ENCODE measurements at regions not wholly inside any gene's neighbourhood (a gene's known extent, or its start where the extent isn't known, plus 50 kb on each side); places are given as distances from the start of the nearest gene placed in this dataset.

DNA sequence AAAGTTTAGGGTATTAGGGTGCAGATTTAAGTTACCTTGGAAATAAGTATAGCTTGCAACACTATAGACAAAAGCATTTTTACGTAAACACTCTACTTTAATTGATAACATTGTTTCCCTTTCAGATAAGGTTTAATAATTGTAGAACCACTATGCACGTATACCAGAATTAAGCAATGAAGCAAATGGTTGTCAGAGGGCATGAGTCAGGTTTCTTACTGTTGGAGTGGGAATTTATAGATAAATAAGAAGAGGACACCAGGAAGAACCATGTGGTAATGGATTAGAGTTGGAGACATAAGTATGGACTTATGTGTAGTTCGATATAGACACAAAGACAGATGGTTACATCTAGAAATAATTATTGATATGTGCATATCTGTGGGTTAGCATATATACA, 355.6 kb downstream of the ETV1 start:
- H3K4me3 ChIP-seq (ENCODE audit: low read depth, low read length), result no peak overlapping the region
- TF ChIP-seq, protein P1, sequence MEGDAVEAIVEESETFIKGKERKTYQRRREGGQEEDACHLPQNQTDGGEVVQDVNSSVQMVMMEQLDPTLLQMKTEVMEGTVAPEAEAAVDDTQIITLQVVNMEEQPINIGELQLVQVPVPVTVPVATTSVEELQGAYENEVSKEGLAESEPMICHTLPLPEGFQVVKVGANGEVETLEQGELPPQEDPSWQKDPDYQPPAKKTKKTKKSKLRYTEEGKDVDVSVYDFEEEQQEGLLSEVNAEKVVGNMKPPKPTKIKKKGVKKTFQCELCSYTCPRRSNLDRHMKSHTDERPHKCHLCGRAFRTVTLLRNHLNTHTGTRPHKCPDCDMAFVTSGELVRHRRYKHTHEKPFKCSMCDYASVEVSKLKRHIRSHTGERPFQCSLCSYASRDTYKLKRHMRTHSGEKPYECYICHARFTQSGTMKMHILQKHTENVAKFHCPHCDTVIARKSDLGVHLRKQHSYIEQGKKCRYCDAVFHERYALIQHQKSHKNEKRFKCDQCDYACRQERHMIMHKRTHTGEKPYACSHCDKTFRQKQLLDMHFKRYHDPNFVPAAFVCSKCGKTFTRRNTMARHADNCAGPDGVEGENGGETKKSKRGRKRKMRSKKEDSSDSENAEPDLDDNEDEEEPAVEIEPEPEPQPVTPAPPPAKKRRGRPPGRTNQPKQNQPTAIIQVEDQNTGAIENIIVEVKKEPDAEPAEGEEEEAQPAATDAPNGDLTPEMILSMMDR (IDR thresholded peaks at IDR 0.05; ENCODE audit: insufficient read depth, low read length, poor library complexity, severe bottlenecking), result no peak
- DNase-seq (ENCODE audit: low read depth), result no peak
- H3K36me3 ChIP-seq (ENCODE audit: control insufficient read depth, insufficient read depth, low read length), result no peaks in the 10 kb centered on the region
- H3K27me3 ChIP-seq (ENCODE audit: control insufficient read depth, insufficient read depth, low read length), result no peaks in the 10 kb centered on the region

DNA sequence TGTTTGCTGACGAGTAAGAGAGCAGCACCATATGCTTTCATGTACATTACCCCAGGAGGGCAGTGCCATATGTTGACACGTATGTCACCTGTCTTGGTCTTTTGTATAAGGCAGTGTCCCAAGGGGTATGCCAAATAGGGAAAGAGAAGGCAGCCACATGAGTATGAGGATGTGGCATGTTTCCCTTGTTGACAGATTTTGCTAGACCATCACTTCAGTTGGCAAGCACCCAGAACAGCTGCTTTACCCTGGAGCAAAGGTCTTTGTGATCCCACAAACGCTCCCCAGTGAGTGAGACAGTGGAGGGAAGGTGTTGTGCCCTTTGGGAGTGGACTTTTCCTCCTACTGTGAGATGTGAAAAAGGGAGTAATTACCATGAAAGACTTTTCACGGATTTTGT, 350.1 kb downstream of the ETV1 start:
- DNase-seq (ENCODE audit: low read depth), result no peak
- H3K27me3 ChIP-seq (ENCODE audit: control insufficient read depth, insufficient read depth, low read length), result no peaks in the 10 kb centered on the region
- H3K4me3 ChIP-seq (ENCODE audit: low read depth, low read length), result no peak overlapping the region
- no peaks in the 10 kb centered on the region for H3K36me3 ChIP-seq (ENCODE audit: control insufficient read depth, insufficient read depth, low read length)
- TF ChIP-seq, protein P1 (IDR thresholded peaks at IDR 0.05; ENCODE audit: insufficient read depth, low read length, poor library complexity, severe bottlenecking), result no peak

DNA sequence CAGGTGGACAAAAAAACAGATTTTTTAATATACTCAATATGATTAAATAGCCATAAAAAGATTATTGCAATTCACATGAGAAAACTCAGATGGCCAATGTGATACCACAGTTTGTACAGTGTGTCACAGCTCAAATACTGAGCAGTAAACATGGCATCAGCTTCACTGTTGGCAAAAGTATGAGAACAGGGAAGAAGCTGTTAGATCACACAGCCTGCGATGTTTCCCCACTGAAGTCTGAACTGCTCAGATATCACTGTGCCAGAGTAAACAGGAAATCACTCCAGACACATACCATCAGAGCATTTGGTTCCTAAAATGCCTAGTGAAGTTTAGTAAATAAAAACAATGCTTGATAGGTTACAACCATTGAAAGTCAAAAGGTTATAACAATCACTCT, 347.8 kb downstream of the ETV1 start:
- no peak for DNase-seq (ENCODE audit: low read depth)
- no peaks in the 10 kb centered on the region for H3K27me3 ChIP-seq (ENCODE audit: control insufficient read depth, insufficient read depth, low read length)

DNA sequence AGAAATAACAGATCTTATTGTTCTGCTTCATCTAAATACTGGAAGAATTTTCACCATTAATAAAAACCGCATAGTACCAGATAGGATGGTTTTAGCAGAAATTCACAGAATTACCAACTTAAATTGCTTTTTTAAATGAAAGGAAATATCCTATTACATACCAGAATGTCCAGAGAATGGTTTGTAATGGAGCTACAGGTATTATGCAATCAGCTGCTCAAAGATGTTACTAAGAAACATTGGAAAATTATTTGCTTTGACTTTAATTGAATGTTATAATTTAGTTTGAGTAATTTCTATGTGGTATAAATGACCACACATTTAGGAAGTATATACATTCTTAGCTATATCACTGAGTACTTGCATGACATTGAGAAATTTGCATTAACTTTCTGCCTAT, 338.3 kb downstream of the ETV1 start:
- Histone ChIP-seq H3K27me3 (ENCODE audit: control insufficient read depth, insufficient read depth, low read length) (no peaks in the 10 kb centered on the region), H3K36me3 (ENCODE audit: control insufficient read depth, insufficient read depth, low read length) (no peaks in the 10 kb centered on the region), H3K4me3 (ENCODE audit: low read depth, low read length) (no peak overlapping the region)
- no peak for DNase-seq (ENCODE audit: low read depth)
- TF ChIP-seq, protein P1 (IDR thresholded peaks at IDR 0.05; ENCODE audit: insufficient read depth, low read length, poor library complexity, severe bottlenecking), result no peak

More for the DNA sequence above, 347.8 kb downstream of the ETV1 start:
- no peak overlapping the region for H3K4me3 ChIP-seq (ENCODE audit: low read depth, low read length)
- H3K36me3 ChIP-seq (ENCODE audit: control insufficient read depth, insufficient read depth, low read length), result no peaks in the 10 kb centered on the region
- TF ChIP-seq, protein P1 (IDR thresholded peaks at IDR 0.05; ENCODE audit: insufficient read depth, low read length, poor library complexity, severe bottlenecking), result no peak

DNA sequence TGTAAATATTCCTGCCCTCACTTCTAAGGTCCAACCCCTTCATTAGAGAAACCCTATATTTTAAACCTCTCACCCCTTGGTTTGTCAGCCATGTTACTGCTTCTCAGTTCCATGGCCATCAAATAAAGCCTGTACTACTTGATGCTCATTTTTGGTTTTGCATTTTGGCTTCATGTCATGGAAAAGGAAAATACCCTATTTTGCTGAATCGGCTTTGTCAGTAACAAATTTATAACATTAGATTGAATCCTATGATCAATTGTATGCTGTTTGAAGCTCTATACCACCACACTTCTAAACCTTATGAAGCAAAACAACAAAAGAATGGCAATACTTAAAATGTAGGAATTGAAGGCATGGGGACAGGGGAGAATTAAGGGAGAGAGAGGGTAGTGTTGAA, 333.1 kb downstream of the ETV1 start:
- H3K4me3 ChIP-seq (ENCODE audit: low read depth, low read length), result no peak overlapping the region
- H3K36me3 ChIP-seq (ENCODE audit: control insufficient read depth, insufficient read depth, low read length), result no peaks in the 10 kb centered on the region
- DNase-seq (ENCODE audit: low read depth), result no peak
- TF ChIP-seq, protein P1 (IDR thresholded peaks at IDR 0.05; ENCODE audit: insufficient read depth, low read length, poor library complexity, severe bottlenecking), result no peak
- H3K27me3 ChIP-seq (ENCODE audit: control insufficient read depth, insufficient read depth, low read length), result no peaks in the 10 kb centered on the region

DNA sequence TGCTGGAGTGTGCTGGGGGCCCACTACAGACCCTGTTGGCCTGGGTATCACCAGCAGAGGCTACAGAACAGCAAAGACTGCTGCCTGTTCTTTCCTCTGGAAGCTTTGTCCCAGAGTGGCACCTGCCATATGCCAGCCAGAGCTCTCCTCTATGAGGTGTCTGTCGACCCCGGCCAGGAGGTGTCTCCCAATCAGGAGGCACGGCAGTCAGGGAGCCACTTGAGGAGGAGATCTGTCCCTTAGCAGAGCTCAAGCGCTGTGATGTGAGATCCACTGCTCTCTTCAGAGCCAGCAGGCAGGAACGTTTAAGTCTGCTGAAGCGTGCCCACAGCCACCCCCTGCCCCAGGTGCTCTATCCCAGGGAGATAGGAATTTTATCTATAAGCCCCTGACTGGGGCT, 316.2 kb downstream of the ETV1 start:
- H3K4me3 ChIP-seq (ENCODE audit: low read depth, low read length), result no peak overlapping the region
- H3K27me3 ChIP-seq (ENCODE audit: control insufficient read depth, insufficient read depth, low read length), result no peaks in the 10 kb centered on the region
- H3K36me3 ChIP-seq (ENCODE audit: control insufficient read depth, insufficient read depth, low read length), result no peaks in the 10 kb centered on the region
- TF ChIP-seq, protein P1 (IDR thresholded peaks at IDR 0.05; ENCODE audit: insufficient read depth, low read length, poor library complexity, severe bottlenecking), result no peak
- DNase-seq (ENCODE audit: low read depth), result no peak
